OCI-LY7 (cell line): ENCODE measurements at regions not wholly inside any gene's neighbourhood (a gene's known extent, or its start where the extent isn't known, plus 50 kb on each side); places are given as distances from the start of the nearest gene placed in this dataset.
"Not testable (repeated sequence)": the region's sequence is repeated elsewhere in the genome, so short reads cannot be mapped to it uniquely, and the experiment has no call there.

Experiments used
- BruUV-seq: library from RNA; stranded (reverse); fragments of 400-500 nt; replicated peaks from 2 replicates; lab custom pipeline; 2021; lab: Mats Ljungman, UMichigan
- CTCF ChIA-PET: fragments of 300-600 bp; sonication (Branson Sonifier 250); formaldehyde crosslinking; loops from one replicate; lab custom pipeline; 2022; ENCODE audit warnings: antibody characterized with exemption; ENCODE audit not compliant: unreplicated experiment; lab: Charles Lee
- POLR2A ChIA-PET: fragments of 300-600 bp; sonication (Branson Sonifier 250); formaldehyde crosslinking; loops from one replicate; lab custom pipeline; 2022; ENCODE audit warnings: antibody characterized with exemption; lab: Charles Lee
- DNase-seq: peaks from one replicate; pipeline ENCODE4 v3.0.0-alpha.2; 2015; ENCODE audit warnings: low spot score
- H2AFZ ChIP-seq: fragments of 200-600 bp; sonication (generic), shearing (Covaris generic); 2 replicates; pipeline ENCODE4 v1.6.1; 2014; ENCODE audit warnings: mild to moderate bottlenecking, antibody characterized with exemption, low read length, moderate library complexity
- H3K27ac ChIP-seq: fragments of 200-600 bp; sonication (generic); 2 replicates; pipeline ENCODE4 v1.5.1; 2014; ENCODE audit warnings: mixed run types, low read depth, mild to moderate bottlenecking, moderate library complexity, low read length, inconsistent platforms; ENCODE audit not compliant: poor library complexity, severe bottlenecking
- H3K36me3 ChIP-seq: fragments of 200-600 bp; sonication (generic); 2 replicates; pipeline ENCODE4 v1.6.1; 2014; ENCODE audit warnings: mild to moderate bottlenecking, antibody characterized with exemption, low read length, moderate library complexity, mixed read lengths; ENCODE audit not compliant: insufficient read depth
- H3K4me1 ChIP-seq: fragments of 200-600 bp; sonication (generic); 2 replicates; pipeline ENCODE4 v1.5.1; 2014; ENCODE audit warnings: mild to moderate bottlenecking, low read length; ENCODE audit not compliant: insufficient read depth, poor library complexity, severe bottlenecking
- H3K4me2 ChIP-seq: fragments of 200-600 bp; sonication (generic); 2 replicates; pipeline ENCODE4 v1.6.1; 2014; ENCODE audit warnings: mild to moderate bottlenecking, low read length
- H3K4me3 ChIP-seq: fragments of 200-600 bp; sonication (generic); 2 replicates; pipeline ENCODE4 v1.5.1; 2014; ENCODE audit warnings: mild to moderate bottlenecking, low read depth, low read length; ENCODE audit not compliant: poor library complexity, severe bottlenecking
- H3K79me2 ChIP-seq: fragments of 200-600 bp; sonication (generic); 2 replicates; pipeline ENCODE4 v1.6.1; 2016; ENCODE audit warnings: low read depth, mild to moderate bottlenecking, low read length, moderate library complexity, mixed read lengths; ENCODE audit not compliant: insufficient read depth
- H3K9me2 ChIP-seq: fragments of 200-600 bp; sonication (generic); 2 replicates; pipeline ENCODE4 v1.6.1; 2016; ENCODE audit warnings: mild to moderate bottlenecking, low read length, mixed read lengths; ENCODE audit not compliant: insufficient read depth
- H3K9me3 ChIP-seq: fragments of 200-600 bp; sonication (generic); 2 replicates; pipeline ENCODE4 v1.6.1; 2014; ENCODE audit warnings: mild to moderate bottlenecking, mixed run types, low read length, mixed read lengths
- H4K20me1 ChIP-seq: fragments of 200-600 bp; sonication (generic); 2 replicates; pipeline ENCODE4 v1.6.1; 2014; ENCODE audit warnings: mild to moderate bottlenecking, antibody characterized with exemption, low read length, moderate library complexity, mixed read lengths; ENCODE audit not compliant: insufficient read depth
- EZH2phosphoT487 ChIP-seq: fragments of 200-600 bp; sonication (generic); IDR thresholded peaks from 2 replicates; pipeline ENCODE4 v1.6.1; 2018; ENCODE audit warnings: low read depth, borderline replicate concordance, mild to moderate bottlenecking, mixed run types, antibody characterized with exemption, low read length, moderate library complexity, mixed read lengths
- intact Hi-C: fragments of 100-400 bp; cut with micrococcal nuclease; formaldehyde crosslinking; loops from one replicate; pipeline ENCODE4 v1.10.0; 2022; ENCODE audit not compliant: unreplicated experiment
- TF ChIP-seq, protein P1 (sequence below): fragments of 200-600 bp; sonication (generic); conservative IDR thresholded peaks from 2 replicates; pipeline ENCODE4 v1.5.1; 2014; ENCODE audit warnings: mild to moderate bottlenecking, antibody characterized with exemption, low read length, moderate library complexity, mixed read lengths

DNA sequence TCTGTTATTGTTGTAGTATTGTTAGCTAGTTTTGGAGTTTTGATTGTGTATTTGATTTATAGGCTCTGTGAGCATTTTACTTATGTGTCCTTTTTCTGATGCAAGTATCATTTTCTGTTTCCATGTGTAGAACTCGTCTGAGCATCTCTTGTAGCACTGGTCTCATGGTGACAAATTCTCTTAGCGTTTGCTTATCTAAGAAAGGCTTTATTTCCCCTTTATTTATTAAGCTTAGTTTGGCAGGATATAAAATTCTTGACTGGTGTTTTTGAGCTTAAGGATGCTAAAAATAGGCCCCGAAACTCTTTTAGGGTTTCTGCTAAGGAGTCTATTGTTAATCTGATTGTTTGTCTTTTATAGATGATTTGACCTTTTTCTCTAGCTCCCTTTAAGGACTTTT is 57.6 kb upstream of the THUMPD2 start:
- TF ChIP-seq, protein P1, sequence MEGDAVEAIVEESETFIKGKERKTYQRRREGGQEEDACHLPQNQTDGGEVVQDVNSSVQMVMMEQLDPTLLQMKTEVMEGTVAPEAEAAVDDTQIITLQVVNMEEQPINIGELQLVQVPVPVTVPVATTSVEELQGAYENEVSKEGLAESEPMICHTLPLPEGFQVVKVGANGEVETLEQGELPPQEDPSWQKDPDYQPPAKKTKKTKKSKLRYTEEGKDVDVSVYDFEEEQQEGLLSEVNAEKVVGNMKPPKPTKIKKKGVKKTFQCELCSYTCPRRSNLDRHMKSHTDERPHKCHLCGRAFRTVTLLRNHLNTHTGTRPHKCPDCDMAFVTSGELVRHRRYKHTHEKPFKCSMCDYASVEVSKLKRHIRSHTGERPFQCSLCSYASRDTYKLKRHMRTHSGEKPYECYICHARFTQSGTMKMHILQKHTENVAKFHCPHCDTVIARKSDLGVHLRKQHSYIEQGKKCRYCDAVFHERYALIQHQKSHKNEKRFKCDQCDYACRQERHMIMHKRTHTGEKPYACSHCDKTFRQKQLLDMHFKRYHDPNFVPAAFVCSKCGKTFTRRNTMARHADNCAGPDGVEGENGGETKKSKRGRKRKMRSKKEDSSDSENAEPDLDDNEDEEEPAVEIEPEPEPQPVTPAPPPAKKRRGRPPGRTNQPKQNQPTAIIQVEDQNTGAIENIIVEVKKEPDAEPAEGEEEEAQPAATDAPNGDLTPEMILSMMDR, result no peak
- TF ChIP-seq EZH2phosphoT487, result no peak
- BruUV-seq, result no TSS peak
- DNase-seq, result peak; percentile 33
- peaks cover 29% of the 10 kb centered on the region for H3K9me3 ChIP-seq
- ChIA-PET CTCF (interaction anchor here (1.0 kb wide), 1 partner anchor 10 kb away, joined by 4 read pairs; no protein-coding TSS in a partner anchor), POLR2A (interaction anchor here (0.6 to 2.1 kb wide), 4 partner anchors 10 to 1758 kb away, joined by 3 to 12 read pairs (median 4); no protein-coding TSS in a partner anchor)
- no peaks in the 10 kb centered on the region for H4K20me1 ChIP-seq
- H3K4me2 ChIP-seq, result no peak overlapping the region
- intact Hi-C loops, result loop anchor here (5.0 kb wide), 2 partner anchors 76 to 459 kb away; no protein-coding TSS in a partner anchor
- H3K9me2 ChIP-seq, result no peaks in the 10 kb centered on the region
- H2AFZ ChIP-seq, result no peak overlapping the region
- H3K4me1 ChIP-seq, result peaks cover 17% of the 10 kb centered on the region
- no peaks in the 10 kb centered on the region; the same call in 1 of the 2 replicates for H3K36me3 ChIP-seq
- no peak overlapping the region for H3K4me3 ChIP-seq
- no peak overlapping the region for H3K27ac ChIP-seq
- no peaks in the 10 kb centered on the region for H3K79me2 ChIP-seq

DNA sequence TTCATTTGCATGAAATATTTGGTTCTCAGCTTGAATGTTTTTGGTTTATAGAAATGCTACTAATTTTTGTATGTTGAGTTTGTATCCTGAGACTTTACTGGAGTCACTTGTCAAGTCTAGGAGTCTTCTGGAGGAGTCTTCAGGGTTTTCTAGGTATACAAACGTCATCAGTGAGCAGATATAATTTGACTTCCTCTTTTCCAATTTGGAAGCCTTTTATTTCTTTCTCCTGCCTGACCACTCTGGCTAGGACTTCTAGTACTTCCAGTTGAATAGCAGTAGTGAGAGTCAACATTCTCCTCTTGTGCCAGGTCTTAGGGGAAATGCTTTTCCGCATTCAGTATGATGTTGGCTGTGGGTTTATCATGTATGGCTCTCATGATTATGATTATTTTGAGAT is 55.4 kb upstream of the THUMPD2 start:
- BruUV-seq, result no TSS peak
- Histone ChIP-seq H3K4me2 (no peak overlapping the region), H3K9me3 (peaks cover 29% of the 10 kb centered on the region), H3K79me2 (no peaks in the 10 kb centered on the region), H3K36me3 (no peaks in the 10 kb centered on the region; the same call in 1 of the 2 replicates), H3K27ac (no peak overlapping the region), H4K20me1 (no peaks in the 10 kb centered on the region), H3K4me1 (peaks cover 15% of the 10 kb centered on the region), H3K9me2 (no peaks in the 10 kb centered on the region), H2AFZ (no peak overlapping the region), H3K4me3 (no peak overlapping the region)
- TF ChIP-seq EZH2phosphoT487, result no peak
- TF ChIP-seq, protein P1, result no peak
- DNase-seq, result no peak
- POLR2A ChIA-PET, result no interaction called here
- CTCF ChIA-PET, result no interaction called here
- intact Hi-C loops, result no loop called here

DNA sequence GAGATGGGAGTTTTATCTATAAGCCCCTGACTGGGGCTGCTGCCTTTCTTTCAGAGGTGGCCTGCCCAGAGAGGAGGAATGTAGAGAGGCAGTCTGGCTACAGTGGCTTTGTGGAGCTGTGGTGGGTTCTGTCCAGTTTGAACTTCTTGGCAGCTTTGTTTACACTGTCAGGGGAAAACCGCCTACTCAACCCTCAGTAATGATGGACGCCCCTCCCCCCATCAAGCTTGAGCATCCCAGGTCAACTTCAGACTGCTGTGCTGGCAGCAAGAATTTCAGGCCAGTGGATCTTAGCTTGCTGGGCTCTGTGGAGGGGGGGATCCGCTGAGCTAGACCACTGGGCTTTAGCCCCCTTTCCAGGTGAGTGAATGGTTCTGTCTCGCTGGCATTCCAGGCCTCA is 51.6 kb upstream of the THUMPD2 start:
- H3K79me2 ChIP-seq, H3K9me2 ChIP-seq, H3K27ac ChIP-seq, DNase-seq, CTCF ChIA-PET, intact Hi-C loops, H3K9me3 ChIP-seq, POLR2A ChIA-PET, H4K20me1 ChIP-seq, H3K36me3 ChIP-seq, H2AFZ ChIP-seq, BruUV-seq, H3K4me2 ChIP-seq, H3K4me1 ChIP-seq, H3K4me3 ChIP-seq: not testable (repeated sequence)
